Sciatic nerve (tissue), 2 donors: ENCODE measurements at regions not wholly inside any gene's neighbourhood (a gene's known extent, or its start where the extent isn't known, plus 50 kb on each side); places are given as distances from the start of the nearest gene placed in this dataset.
"Not testable (repeated sequence)": the region's sequence is repeated elsewhere in the genome, so short reads cannot be mapped to it uniquely, and the experiment has no call there.

Source experiments
- ATAC-seq: fragments of 200-7000 bp; cut with Tn5 transposase; one replicate; pipeline ENCODE4 v1.9.1; 2020; ENCODE audit warnings: mild to moderate bottlenecking, moderate library complexity
- DNase-seq: peaks from one replicate; pipeline ENCODE4 v3.0.0-alpha.2; 2020; ENCODE audit warnings: low spot score
- intact Hi-C: fragments of 100-400 bp; cut with DNase I; formaldehyde crosslinking; loops from one replicate; pipeline ENCODE4 v1.14.2; 2022
- donor health status: DM: no; HTN: no; CAD: no.
- donor health status: DM: no; HTN: no; CAD: no.

DNA sequence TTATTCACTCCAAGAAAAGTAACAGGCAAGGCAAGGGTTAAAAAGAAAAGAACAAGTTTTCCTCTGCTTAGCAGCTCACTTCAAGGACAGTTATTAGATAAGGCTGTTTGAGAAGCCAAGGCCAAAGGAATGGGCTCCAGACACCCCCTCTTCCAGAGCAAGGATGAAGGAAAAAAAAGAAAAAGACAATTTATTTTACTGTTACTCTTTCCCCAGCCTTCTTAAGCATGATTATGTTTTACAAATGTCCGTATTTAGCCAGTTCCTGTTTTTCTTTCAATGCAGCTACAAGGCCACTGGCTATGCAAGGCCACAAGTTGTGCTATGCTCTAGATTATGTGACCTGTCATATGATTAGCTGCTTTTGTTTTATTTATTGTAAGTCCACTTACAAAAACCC is 106.5 kb upstream of the SIMC1 start:
- ATAC-seq (no peak), DNase-seq (no peak)
- intact Hi-C loops = no loop called here

DNA sequence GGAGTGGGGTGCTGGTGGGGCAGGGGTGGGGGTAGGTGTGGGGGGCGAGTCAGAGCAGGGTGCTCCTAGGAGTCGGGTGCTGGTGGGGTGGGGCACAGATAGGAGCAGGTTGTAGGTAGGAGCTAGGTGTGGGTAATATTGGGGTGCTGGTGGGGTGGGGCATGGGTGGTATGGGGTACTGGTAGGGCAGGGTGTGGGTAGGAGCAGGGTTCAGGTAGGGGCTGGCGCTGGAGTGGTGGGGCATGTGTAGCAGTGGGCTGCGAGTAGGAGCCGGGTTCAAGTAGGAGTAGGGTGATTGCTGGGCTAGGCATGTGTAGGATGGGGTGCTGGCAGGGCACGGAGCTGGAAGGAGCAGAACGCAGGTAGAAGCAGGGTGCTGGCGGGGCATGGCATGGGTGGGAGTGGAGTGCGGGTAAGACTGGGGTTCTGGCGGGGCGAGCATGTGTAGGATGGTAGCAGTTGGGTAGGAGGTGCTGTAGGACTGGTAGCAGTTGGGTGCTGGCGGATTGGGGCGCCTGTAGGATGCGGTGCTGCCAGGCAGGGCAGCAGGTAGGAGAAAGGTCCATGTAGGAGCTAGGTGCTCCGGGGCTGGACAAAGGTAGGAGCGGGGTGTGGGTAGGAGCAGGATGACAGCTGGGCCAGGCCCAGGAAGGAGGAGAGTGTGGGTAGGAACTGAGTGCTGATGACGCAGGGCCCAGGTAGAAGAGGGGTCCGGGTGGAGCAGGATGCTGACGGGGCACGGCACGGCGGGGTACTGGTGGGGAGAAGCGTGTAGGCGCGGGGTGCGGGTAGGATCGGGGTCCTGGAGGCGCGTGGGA is 105.5 kb upstream of the SIMC1 start:
- intact Hi-C loops = no loop called here
- ATAC-seq (no peak), DNase-seq (no peak)

DNA sequence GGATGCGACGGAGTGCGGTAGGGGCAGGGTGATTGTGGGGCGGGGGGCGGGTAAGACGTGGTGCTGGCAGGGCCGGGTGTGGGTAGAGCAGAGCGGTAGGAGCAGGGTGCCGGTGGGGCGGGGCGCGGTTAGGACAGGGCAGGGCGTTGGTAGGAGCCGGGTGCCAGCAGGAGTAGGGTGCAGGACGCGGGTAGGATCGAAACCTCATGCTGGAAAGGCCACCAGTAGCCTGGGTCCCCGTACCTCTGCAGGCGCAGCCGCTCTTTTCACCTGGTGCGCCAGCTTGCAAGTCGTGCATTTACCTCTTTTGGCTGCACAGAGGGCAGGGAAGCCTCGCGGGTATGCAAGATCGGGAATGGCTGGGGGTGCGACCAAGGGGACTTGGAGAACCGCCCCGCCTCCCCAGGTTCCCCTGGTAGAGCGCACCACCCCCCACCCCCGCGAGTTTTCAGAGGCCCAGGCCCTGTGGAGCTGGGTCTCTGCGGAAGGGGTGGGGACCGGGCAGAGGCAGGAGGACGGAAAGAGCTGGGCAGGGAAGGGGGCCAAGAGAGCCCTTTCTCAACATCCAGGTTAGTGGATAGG is 104.8 kb upstream of the SIMC1 start:
- no peak for ATAC-seq
- no peak for DNase-seq
- intact Hi-C loops = no loop called here

GRCh38 chr5:176133877-176134276 is 104.3 kb upstream of the SIMC1 start:
- ATAC-seq (no peak), DNase-seq (no peak)
- intact Hi-C loops = no loop called here

DNA sequence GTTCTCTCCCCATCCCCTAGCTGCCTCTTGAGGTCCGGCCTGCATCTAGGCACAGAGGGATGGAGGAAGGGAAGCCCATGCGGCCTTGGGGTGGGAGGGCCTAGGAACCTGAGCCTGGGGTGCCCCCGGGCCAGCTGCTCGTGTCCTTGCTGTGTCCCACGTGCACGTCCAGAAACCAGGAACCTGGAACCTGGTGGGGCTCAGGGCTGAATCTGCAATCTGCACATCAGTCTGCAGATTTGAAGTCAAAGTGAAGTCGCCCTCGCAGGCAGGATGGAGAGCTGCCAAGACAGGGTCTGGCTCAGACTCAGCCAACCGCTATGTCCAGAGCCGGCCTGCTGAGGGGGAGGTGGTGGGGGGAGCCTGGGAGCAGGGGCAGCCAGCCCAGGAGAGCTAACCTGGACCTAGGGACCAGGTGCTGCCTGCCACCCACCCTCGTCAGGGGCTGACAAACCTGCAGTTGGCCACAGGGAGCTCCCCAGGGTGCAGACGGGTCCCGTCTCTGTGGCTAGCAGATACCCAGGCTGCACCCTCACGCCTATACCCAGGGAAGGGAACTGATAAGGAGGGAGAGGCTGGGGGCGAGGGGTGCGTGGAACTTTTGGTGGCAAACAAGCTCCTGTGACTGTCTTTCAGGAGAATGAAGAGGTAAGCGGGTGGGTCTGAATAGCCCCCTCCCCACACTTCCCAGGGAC is 103.5 kb upstream of the SIMC1 start:
- no peak for DNase-seq
- ATAC-seq = no peak
- intact Hi-C loops = no loop called here

DNA sequence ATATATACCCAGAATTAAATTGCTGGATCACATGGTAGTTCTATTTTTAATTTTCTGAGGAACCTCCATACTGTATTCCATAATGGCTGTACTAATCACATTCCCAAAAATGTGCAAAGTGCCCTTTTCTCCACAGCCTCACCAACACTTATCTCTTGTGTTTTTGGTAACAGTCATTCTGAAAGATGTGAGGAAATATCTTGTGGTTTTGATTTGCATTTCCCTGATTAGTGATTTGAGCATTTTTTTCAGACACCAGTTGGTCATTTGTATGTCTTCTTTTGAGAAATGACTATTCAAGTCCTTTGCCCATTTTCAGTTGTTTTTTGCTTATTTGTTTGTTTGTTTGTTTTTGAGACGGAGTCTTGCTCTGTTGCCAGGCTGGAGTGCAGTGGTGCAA is 98.1 kb upstream of the SIMC1 start:
- DNase-seq, ATAC-seq, intact Hi-C loops: not testable (repeated sequence)

- ATAC-seq (no peak), DNase-seq (no peak)
- intact Hi-C loops = no loop called here
Measured at GRCh38 chr5:176144508-176144907, 93.7 kb upstream of the SIMC1 start.

DNA sequence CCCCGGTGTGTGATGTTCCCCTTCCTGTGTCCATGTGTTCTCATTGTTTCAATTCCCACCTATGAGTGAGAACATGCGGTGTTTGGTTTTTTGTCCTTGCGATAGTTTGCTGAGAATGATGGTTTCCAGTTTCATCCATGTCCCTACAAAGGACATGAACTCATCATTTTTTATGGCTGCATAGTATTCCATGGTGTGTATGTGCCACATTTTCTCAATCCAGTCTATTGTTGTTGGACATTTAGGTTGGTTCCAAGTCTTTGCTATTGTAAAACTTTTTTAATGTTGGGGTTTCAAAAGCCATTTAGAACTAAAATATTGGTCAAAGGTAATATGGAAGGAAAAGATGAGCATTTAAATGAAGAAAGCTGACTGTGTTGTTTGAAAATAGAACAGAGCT is 88.3 kb upstream of the SIMC1 start:
- ATAC-seq, DNase-seq, intact Hi-C loops: not testable (repeated sequence)

DNA sequence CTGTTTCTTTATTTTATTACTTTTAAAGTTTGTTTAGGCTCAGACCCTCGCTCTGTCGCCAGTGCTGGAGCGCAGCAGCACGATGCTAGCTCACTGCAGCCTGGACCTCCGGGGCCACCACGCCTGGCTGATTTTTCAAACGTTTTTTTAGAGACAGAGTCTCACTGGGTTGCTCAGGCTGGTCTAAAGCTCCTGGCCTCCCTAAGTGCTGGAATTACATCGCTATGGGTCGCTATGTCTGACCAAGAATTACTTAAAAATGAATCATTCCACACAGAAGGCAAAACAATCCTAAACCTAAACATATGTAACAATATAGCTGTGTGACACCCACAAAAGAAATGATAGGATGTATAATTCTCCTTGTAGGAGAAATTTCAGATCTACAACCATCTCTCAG is 86.9 kb upstream of the SIMC1 start:
- no peak for ATAC-seq
- no peak for DNase-seq
- intact Hi-C loops = no loop called here

DNA sequence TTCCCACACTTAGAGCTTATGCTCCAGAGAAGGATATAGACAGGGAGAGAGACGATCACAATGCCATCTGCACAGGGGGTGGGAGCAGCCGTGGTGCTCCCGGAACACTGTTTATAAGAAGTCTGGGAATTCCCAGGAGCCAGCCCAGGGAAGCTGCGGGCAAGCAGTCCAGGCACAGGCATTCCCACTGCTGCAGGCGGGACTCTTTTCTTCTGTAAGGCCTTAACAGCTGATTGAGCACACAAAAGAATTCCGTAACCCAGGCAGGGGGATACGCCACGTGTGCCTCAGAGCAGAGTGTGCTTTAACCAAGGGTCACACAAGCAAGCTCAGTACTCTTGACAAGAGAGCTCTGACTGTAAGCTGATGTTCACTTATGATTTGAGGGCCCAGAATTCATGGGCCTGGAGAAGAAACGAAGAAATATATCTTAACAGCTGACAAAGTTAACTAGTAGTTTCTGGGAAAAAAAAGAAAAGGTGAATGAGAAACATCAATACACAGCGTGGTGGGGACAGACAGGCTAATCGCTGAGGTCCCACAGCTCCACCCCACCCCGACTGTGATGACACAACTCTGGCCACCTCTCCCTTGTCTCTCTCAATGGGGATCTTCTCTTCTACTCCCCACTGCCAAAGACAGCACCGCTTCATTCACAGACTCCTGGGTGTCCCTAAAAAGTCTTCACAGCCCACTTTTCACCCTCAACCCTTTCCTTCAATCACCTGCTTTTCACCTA is 85.9 kb upstream of the SIMC1 start:
- no peak for DNase-seq
- ATAC-seq = peak; percentile 33
- intact Hi-C loops = no loop called here

GRCh38 chr5:176152930-176153311 is 85.3 kb upstream of the SIMC1 start:
- intact Hi-C loops = no loop called here
- DNase-seq = no peak
- peak; percentile 46 for ATAC-seq

DNA sequence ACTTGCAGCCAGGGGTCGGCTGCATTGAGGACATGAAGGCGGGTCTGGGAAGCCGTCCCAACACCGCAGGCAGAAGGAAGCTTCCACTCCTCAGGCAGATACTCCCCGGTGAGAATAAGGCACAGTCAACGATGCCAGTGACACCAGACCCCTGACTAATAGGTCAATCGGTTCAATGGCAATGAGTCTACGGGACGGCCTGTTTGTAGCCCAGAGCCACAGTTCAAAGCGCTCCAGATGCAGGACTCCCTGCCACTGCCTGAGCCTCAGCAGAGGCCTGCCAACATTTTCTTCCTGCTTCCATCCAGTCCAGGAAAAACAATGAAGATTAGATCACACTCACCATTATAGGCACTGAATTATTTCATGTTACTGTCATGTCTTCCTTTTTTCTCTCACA is 84.5 kb upstream of the SIMC1 start:
- no peak for DNase-seq
- intact Hi-C loops = no loop called here
- peak; percentile 91 for ATAC-seq

GRCh38 chr5:176154821-176155220 is 83.4 kb upstream of the SIMC1 start:
- intact Hi-C loops = no loop called here
- DNase-seq (no peak), ATAC-seq (no peak)

GRCh38 chr5:176155922-176156359 is 82.3 kb upstream of the SIMC1 start:
- DNase-seq (no peak), ATAC-seq (no peak)

DNA sequence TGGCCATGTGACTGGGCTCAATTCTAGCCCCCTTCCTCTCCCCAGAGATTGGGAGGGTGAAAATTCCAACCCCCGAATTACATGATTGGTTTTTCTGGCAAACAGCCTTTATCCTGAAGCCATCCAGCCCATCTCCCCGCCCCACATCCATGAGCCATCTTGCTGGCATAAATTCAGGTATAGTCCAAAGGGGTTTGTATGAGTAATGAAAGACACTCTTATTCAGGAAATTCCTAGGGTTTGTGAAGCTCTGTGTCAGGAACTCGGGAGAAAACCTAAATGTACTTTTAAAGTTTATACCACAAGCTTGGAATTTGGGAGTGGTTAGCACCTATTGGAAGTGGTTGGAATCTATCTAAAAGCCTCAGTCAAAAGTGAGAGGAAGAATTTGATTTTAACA is 80.6 kb upstream of the SIMC1 start:
- intact Hi-C loops = no loop called here
- ATAC-seq (no peak), DNase-seq (no peak)

More at GRCh38 chr5:176155922-176156359, 82.3 kb upstream of the SIMC1 start:
- intact Hi-C loops = no loop called here

- DNase-seq (no peak), ATAC-seq (no peak)
- intact Hi-C loops = no loop called here
Measured at GRCh38 chr5:176161431-176161830, 76.8 kb upstream of the SIMC1 start.

GRCh38 chr5:176162198-176162597 is 76.0 kb upstream of the SIMC1 start:
- ATAC-seq = no peak
- DNase-seq = no peak
- intact Hi-C loops = no loop called here

GRCh38 chr5:176162888-176163287 is 75.3 kb upstream of the SIMC1 start:
- intact Hi-C loops = no loop called here
- DNase-seq (no peak), ATAC-seq (no peak)

DNA sequence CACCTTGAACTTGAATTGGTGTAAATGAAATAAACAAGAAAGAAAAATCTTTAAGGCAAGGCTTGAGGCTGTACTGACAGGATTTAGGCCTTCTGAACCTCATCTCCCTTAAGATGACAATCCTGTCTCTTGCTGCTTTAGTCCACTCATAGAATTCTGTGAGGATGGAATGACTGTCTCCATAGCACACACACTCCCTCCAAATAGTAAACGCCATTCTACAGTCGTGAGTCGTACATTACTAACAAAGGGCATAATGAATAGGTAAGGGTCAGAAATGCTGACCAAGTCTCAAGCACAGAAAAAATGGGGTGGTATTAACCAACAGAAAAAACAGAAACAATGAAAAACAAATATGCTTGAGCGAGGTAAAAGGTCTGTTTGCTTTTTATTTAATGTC is 71.8 kb upstream of the SIMC1 start:
- DNase-seq = no peak
- ATAC-seq = no peak
- intact Hi-C loops = no loop called here

GRCh38 chr5:176167800-176168199 is 70.4 kb upstream of the SIMC1 start:
- intact Hi-C loops = no loop called here
- ATAC-seq (no peak), DNase-seq (no peak)
